DMS114 treated with DMSO at 0.1 percent for 48 hours (cell line): ENCODE measurements at regions not wholly inside any gene's neighbourhood (a gene's known extent, or its start where the extent isn't known, plus 50 kb on each side); places are given as distances from the start of the nearest gene placed in this dataset.

ENCODE experiments used
- DNase-seq: peaks from one replicate; lab custom pipeline; 2025; ENCODE audit not compliant: unreplicated experiment; lab: John Stamatoyannopoulos, UW

DNA sequence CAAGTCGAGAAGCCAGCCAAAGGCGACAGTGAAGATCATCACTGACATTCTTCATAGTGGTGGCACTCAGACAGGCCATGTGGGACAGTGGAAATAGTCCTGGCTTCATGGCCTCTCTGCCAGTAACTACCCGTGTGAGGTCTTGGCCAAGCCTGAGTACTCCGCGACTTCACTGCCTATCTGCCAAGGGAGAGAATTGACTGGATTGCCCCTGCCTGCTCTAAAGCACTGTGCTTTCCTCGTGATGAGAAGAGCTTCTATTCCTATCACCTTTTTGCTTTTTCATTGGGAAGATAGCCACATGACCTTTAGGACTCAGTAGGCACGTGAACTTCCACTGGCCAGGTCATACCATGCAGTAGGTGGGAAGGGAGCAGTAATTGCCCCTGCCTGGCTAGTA lies 239.3 kb downstream of the HAUS1 start:
- DNase-seq = no peak

DNA sequence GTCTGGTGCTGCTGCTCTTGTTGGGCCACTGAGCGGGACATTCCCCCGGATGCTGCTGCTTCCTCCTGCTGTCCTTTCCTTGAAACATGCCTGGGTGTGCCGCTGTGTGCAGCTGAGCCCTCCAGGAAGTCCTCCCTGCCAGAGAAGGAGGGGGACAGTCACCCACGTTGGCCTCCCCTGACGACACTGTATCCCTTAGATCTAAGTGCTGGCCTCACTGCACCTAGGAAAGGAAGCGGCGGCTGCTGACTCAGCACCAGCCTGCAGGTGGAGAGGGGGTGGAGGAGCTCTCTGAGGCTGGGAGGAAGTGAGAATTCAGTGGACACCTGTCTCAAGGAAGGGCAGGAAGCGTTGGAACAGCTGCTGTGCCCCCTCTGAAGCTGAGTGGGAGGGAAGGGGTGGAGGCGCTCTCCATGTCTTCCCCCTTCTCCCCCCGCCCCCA lies 239.8 kb downstream of the HAUS1 start:
- DNase-seq = no peak

DNA sequence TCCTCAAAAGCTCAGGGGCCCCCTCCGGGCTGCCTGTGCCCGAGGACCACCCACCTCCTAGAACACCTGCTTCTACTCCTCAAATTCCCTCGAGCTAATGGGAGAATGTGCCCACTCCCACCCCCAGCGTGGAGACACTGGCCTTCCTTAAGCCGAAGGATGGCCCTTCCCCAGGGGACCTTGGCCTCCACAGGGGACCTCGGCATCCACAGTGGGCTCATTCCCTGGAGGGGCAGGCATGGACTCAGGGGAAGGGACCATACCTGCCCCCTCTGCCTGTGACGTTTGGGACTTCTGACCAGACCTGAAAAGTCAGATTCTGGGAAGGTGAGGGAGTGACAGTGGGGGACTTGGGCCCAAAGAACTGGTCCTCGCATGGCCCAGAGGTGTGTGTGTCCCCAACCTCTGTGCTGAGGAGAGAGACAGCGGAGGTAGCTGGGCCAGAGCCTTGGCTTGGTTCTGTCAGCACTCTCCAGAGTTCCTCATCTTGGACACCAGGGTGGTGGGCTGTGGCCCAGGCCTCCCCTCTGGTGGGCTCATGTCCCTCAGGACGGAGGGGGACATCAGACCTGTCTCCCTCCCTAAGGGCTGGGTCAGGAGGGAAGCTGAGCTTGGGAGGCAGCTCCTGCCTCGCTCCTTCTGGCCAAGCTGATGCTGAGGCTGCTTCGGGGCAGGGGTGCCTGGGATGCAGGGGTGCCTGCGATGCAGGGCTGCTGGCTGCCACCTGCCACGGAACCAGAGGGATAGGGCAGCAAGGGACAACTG lies 240.4 kb downstream of the HAUS1 start:
- no peak for DNase-seq

DNA sequence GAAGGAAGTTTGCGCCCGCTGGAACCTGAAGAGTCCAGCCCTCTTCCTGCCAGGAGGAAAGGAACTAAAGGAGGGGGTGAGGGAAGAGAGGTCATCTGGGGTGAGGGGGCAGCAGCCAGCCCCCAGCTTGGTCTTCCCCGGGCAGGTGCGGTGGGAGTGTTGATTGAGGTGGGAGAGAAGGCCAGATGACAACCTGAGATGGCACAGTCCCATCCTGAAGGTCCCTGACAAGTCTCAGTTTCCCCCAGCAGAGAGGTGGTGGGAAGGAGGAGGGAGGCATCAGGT lies 240.9 kb downstream of the HAUS1 start:
- no peak for DNase-seq

DNA sequence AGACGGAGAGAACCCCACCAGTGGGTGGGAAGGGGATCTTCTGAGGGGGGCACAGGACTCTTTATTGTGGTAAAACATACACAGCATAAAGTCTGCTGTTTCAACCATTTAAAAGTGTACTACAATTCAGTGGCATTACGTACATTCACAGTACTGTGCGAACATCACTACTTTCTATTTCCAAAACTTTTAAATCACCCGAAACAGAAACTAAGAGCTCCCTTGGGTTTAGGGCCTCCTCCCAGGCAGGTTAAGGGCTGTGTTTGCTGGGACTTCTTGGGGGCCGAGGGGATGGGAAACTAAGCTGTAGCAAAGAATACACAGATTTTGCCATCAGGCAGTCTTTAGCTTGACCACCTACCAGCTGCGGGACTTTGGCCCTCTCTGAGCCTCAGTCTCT lies 242.0 kb downstream of the HAUS1 start:
- DNase-seq = no peak

DNA sequence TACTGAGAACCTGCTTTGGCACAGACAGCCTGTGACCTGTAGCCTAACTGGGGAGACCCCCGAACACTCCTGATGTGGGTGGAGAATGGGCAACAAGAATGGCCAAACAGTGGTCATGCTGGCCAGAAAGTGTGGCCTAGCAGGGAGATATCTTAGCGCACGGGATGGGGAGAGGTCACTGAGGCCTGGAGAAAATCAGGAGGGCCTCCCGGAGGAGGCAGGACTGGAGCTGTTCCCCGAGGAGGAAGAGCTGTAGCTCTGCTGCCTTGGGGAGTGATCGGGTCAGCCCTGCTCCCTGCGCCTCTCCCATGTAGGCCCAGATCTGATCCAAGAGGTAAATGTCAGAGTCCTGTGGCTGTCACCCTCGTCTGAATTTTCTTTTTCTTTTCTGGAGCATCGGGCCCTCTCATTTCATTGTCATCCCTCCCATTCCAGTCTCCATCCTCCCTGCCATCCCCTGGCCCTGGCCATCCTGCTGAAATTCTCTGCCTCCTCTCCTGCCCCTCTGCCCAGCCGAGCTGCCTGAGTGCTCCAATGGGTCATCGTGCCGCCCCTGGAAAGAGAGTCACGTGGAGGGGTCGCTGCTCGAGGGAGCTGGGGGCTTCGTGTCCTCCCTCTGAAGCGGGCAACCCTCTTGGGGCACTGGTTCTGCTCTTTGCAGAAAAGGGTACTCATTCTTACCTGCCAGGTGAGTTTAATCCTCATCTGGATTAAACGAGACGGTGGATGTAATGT lies 242.9 kb downstream of the HAUS1 start:
- no peak for DNase-seq

DNA sequence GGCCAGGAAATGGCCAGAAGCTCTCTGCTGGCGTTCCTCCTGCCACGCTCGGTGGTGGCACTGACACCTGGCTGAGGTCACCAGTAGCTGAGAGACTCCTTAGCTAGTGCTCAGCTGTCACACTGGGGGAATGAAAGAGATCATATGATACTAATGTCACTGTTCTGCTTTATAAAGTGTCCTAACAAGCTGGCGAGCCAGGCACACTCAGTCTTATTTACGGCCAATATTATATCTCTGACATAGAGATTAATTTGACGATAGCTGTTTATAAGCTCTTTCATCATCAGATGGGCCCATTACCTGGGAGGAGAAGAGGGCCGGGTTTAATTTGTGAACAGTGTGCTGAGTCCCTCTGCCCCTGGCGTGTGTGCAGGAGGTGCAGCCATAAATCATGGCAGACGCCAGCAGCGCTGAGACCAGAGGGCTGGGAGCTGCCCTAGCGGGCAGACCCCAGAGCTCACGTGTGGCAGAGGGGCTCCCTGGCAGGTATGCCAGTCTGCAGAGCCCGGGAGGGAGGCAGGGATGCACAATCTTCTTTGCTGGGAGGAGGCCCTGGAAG lies 246.5 kb downstream of the HAUS1 start:
- DNase-seq = no peak

DNA sequence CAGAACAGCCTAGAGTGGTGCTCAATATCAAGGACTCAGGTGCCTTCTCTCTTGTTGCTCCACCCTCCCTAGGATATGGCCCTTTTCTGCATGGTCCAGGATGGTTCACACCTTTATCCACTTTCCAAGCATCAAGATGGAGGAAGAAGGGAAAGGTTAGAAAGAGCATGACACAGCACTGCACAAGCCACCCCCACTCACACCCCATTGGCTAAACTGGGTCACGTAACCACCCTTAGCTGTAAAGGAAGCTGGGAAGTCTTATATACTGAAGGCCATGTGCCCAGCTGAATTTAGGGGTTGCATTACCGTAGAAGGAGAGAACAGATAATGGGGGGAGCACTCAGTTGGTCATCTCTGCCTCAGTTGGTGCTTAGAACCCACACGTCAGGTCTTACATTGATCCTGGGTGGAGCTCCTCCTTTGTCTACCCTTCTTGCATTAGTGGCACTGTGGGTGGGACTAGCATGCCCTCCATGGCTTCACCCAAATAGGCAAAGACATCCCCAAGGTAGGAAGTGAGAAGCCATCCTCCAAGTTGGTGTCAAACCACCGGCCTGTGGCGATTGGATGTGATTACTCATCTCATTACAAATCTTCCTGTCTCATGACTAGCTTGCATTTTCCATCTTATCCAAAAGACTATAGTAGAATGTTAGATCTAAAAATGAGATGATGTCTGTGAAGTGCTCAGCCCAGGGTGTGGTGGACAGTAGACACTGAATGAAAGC lies 248.5 kb downstream of the HAUS1 start:
- DNase-seq = no peak

DNA sequence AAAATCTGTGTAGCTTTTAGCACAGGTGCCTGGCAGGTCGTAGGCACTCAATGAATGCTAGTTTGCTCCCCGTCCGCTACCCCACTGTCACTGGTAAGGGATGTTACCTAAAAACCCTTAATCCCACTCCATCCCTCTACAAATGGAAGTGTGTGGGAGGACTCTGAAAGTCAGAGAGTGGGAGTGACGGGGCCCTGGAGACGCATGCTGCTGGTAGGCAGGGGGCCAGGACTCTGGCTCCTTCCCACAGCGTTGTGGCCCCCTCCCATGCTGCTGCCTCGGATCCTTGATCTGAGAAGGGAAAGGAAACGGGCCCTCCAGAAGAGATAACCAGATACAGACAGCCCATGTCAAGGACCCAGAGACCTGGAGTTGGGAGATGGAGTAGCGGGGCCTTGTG lies 249.3 kb downstream of the HAUS1 start:
- DNase-seq = no peak

DNA sequence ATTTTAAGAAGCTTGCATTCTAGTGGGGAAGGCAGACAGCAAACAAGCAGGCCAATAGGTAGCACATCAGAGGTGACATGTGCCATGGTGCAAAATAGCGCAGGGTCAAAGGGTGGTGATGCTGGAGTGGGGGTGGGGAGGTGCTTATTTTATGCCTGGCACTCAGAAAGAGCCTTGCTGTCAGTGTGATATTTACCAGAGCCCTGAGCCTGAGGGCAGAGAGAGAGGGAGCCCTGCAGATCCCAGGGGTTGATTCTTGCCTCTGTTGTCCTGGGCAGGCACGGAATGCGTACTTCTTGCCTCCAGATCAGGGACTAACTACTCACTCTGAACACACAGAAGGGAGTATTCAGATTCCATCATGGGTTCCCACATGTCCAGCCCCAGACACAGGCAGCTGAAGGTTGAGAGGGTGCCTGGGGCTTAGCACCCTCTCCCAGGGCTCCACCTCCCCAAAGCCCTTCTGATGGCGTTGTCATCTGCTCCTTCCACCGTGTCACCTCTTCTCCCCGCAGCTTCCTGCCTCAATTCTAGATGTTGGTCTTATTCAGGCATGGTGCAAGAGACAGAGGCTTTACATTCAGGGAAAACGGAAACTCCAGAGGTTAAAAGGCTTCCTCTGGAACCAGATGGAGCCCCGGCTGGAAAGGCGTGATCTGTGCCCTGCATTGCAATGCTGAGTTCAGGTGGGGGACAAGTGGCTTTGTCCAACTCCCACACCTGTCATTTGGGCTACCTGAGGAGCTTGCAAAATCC lies 252.3 kb downstream of the HAUS1 start:
- no peak for DNase-seq

DNA sequence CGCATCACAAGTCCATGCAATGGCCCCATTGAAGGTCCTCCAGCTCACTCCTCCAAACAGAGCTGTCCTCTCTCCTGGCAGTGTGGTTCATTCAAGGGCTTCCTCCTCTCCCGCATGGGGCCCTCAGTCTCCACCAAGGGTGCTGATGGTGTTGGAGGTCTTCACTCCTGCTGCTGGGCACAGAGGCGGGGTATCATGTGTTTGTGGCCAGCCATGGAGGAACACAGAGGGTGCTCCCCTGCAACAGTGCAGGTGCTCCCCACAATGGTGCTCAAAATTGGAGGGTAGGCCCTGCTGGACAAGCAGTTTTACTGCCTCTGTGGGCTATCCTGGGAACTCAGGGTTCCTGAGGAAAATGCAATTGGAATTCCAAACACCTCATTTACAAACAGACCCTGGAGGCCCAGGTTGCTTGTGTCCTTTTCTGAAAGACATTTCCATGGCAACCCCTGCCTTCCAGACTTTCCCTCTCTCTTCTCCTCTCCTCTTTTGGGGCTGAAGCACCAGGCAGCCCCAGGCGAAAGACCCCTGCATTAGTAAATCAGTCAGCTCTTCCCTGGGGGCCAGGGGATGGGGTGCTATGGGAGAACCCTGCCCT lies 256.0 kb downstream of the HAUS1 start:
- DNase-seq = no peak

DNA sequence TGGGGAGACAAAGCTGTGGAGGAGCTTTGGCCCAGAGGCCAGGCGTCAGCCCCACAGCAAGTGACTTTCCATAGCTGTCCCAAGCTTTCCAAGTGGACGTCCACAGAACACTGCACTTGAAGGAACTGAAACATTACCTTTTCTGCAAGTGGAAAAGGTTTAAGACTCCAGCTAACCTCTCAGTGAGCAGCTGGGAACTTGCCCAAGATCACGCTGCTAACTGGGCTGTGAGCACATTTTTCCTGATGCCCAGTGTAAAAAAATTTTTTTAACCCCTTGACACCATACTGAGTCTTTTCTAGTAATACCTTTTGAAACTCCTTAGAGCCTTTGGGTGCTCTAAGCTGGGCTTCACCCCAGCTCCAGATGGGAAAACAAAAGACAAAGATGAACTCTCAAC lies 256.7 kb downstream of the HAUS1 start:
- no peak for DNase-seq

DNA sequence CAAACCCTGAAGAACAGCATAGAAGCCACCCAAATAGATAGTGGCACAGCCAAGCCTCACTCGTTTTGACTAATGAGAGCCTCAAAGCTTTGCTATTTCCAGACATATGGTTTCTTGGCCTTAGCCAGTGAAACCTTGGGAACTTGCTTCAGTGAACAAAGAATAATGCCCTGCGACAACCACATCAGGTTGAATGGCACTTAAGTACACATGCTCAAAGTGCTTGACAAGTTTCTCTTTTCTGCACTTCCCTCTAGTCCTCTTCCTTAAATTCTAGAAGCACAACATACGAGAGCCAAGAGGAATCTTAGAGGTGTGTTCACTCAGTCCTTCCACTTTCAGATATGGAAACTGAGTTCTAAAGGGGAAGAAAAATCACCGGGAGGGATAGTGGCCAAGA lies 258.3 kb downstream of the HAUS1 start:
- no peak for DNase-seq

DNA sequence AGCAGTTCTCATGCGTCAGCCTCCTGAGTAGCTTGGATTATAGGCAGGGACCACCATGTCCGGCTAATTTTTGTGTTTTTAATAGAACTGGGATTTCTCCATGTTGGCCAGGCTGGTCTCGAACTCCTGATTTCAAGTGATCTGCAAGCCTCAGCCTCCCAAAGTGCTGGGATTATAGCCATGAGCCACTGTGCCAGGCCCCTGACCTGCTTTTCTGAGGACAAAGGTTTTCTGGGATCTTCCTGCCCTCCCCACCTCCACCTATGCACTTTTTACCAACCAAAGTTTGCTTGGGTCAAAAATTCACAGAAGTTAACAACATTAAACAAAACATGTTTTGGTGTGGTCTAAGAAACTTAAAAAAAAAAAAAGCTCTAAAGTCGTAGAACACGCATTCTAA lies 259.9 kb downstream of the HAUS1 start:
- DNase-seq = no peak

DNA sequence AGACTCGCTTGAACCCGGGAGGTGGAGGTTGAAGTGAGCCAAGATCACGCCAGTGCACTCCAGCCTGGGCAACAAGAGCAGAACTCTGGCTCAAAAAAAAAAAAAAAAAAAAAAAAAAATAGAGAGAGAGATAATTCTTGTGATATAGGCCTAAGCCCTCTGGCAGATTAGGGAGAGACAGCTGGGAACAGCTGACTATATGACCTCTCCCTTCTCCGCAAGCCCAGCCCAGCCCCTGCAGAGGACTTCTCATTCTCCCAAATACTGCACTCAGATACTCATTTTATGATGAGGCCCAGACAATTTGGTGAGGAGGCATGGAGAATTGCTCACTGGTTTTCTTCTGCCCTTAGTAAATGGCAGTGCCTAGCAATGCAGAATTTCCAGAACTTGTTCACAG lies 262.0 kb downstream of the HAUS1 start:
- DNase-seq = no peak

DNA sequence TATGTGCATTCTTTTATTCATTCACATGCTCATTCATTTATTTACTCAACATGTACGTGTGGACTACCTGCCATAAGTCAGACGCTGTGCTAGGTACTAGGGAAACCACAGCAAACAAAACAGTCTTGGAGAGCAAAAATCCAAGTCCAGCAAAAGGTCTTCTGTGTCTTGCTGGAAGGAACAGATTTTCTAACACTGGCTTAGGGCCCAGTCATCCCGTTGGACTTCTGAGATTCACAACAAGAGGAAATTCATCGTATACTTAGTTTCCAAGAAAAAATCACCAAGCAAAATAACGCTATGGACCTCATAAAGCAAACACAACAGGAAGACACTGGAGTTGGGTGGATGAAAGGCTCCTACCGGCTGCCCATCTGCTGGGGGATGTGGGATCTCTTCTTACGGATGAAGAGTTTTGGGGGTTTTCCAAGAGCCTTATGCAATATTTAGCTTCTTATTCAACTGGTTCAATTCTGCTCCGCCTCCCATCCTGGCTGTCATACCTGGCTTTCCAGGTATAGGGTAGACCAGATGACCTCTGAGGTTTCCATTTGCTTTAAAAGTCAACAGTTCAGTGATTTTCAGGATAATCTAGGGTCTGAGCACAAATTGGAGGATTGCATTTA lies 262.7 kb downstream of the HAUS1 start:
- no peak for DNase-seq

DNA sequence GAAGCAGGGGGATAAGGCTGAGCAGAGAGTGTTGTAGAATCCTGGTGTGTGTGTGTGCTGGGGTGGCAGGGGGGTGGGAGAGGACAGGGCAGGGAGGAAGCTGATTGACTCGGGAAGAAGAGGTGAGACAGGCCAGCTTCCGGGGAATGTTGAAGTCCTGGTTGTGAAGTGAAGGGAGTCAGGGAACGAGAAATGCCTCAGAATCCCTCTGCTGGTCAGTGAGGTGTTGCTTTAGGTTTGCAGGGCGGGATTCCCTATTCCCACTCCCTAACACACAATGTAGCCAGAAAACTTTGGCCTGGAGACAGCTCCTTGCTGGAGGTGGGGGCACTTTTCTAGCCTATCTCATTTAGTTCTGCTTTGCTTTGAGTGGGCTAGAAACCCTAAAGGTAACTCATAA lies 265.1 kb downstream of the HAUS1 start:
- no peak for DNase-seq

DNA sequence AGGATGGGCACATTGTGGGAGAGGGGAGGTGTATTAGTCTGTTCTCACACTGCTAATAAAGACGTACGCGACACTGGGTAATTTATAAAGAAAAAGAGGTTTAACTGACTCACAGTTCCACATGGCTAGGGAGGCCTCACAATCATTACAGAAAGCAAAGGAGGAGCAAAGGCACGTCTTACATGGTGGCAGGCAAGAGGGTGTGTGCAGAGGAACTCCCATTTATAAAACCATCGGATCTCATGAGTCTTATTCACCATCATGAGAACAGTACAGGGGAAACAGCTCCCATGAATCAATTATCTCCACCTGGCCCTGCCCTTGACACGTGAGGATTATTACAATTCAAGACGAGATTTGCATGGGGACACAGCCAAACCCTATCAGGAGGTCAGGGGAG lies 266.7 kb downstream of the HAUS1 start:
- DNase-seq = no peak

DNA sequence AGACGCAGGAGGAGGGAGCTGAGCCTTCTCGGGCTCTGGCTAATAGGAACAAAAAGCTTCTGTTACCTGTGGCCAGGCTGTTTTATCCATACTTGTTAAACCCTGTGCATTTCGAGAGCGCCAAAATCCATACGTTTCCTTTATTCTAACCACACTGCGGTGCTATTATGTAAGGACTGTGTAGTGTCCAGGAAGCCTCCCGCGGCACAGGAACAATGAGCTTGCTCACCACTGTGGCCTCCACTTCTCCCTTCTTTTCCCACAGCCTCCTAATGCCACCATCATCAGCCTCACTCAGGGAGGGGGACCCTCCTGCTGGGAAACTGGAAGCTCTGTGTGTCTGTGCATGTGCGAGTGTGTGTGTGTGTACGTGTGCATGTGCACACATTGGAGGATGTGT lies 268.5 kb downstream of the HAUS1 start:
- no peak for DNase-seq

DNA sequence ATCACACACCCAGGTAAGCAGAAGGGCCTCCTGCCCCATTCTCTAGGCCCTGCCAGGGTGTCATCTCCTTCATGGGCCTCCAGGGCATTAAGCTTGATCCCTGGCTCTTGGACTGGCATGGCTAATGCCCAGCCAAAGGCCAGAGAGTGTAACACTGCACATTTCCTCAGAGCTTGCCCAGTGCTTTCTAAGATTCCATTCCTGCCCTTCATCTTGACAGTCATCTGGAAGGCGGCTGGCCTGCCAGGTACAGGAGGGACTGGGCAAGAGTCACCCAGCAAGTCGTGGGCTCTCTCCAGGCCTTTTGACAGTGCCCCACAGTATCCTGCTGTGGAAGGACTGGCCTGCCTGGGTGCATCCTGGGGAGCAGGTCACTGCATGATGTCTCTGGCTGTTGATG lies 268.9 kb downstream of the HAUS1 start:
- no peak for DNase-seq
